Transverse colon (tissue), 4 donors: ENCODE measurements at regions not wholly inside any gene's neighbourhood (a gene's known extent, or its start where the extent isn't known, plus 50 kb on each side); places are given as distances from the start of the nearest gene placed in this dataset.

Source experiments
- DNase-seq: peaks from one replicate; pipeline ENCODE4 v3.0.0-alpha.2; 2019
- H3K27ac ChIP-seq, 4 donors: fragments of 200-600 bp; sonication (generic); 2 replicates each; pipeline ENCODE4 v1.5.1; 2016 to 2018; ENCODE audit warnings: inconsistent platforms in 4 of 4
- H3K27me3 ChIP-seq: fragments of 200-600 bp; sonication (generic); 2 replicates; pipeline ENCODE4 v1.5.1; 2017; ENCODE audit warnings: inconsistent platforms
- H3K36me3 ChIP-seq, 4 donors: fragments of 200-600 bp; sonication (generic); 2 replicates each; pipeline ENCODE4 v1.5.1; 2017 to 2019; ENCODE audit warnings: inconsistent platforms in 4 of 4
- H3K4me1 ChIP-seq, 4 donors: fragments of 200-600 bp; sonication (generic); 2 replicates each; pipeline ENCODE4 v1.5.1; 2017 to 2020; ENCODE audit warnings: inconsistent platforms in 4 of 4
- H3K4me3 ChIP-seq, 4 donors: fragments of 200-600 bp; sonication (generic); 1 replicate in 1 of 4; 2 replicates in 3 of 4; pipeline versions ENCODE4 v1.5.1 to v1.6.1; 2017 to 2019; ENCODE audit warnings: inconsistent platforms in 4 of 4
- H3K9me3 ChIP-seq, 2 donors: fragments of 200-600 bp; sonication (generic); 2 replicates each; pipeline ENCODE4 v1.5.1; 2017 to 2019; ENCODE audit warnings: inconsistent platforms in 2 of 2
- CTCF ChIP-seq, 5 experiments: fragments of 200-600 bp in 3 of 5; fragments of 450-650 bp in 2 of 5; sonication (generic) in 3 of 5; IDR thresholded peaks; 1 replicate in 2 of 5; 2 replicates in 3 of 5; pipeline ENCODE4 v1.5.1; 2016 to 2017; ENCODE audit warnings: antibody characterized with exemption in 5 of 5, inconsistent platforms in 3 of 5, mild to moderate bottlenecking in 2 of 5, moderate library complexity in 1 of 5
- EP300 ChIP-seq: sonication (generic); formaldehyde crosslinking; IDR thresholded peaks from one replicate; pipeline ENCODE4 v1.6.1; 2017; ENCODE audit warnings: antibody characterized with exemption, low read depth
- POLR2A ChIP-seq: fragments of 450-650 bp; IDR thresholded peaks from one replicate; pipeline ENCODE4 v1.6.1; 2016; ENCODE audit warnings: antibody characterized with exemption, mild to moderate bottlenecking, moderate library complexity
- POLR2AphosphoS5 ChIP-seq, 3 donors: sonication (generic); formaldehyde crosslinking; IDR thresholded peaks; one replicate each; pipeline ENCODE4 v1.6.1; 2016; ENCODE audit warnings: antibody characterized with exemption in 3 of 3
- WGBS, 2 donors: methylation state at CpG; one replicate each; pipeline ENCODE4 v1.1.5; 2018; ENCODE audit warnings: low coverage in 1 of 2; 5-methylcytosine and 5-hydroxymethylcytosine counted together
- in situ Hi-C, 4 donors: fragments of 200-750 bp; cut with MboI; loops; one replicate each; pipeline versions ENCODE4 v1.15.0 to v1.15.1; 2017; ENCODE audit warnings: low sequenced_read_pairs in 3 of 4, low pct_ligation_motif_present in 1 of 4, low pct_unique_long_range_greater_than_20kb in 1 of 4
- intact Hi-C: fragments of 100-400 bp; cut with DNase I; formaldehyde crosslinking; loops from one replicate; pipeline ENCODE4 v1.15.1; 2023; ENCODE audit warnings: low total_unique reads

GRCh38 chr22:44438481-44439131 is 59.4 kb downstream of the RTL6 start:
- WGBS, 2 donors, result 50 to 79% methylated on average over 2 to 20 of the region's 20 CpGs
- TF ChIP-seq POLR2AphosphoS5 (IDR thresholded peaks at IDR 0.05) (no peak), EP300 (no peak), POLR2A (no peak), CTCF (IDR thresholded peaks at IDR 0.05) (no peak)
- intact Hi-C loops, result no loop called here
- H3K36me3 ChIP-seq, result no peaks in the 10 kb centered on the region
- in situ Hi-C loops, result no loop called here
- H3K27me3 ChIP-seq, result no peaks in the 10 kb centered on the region
- H3K27ac ChIP-seq, result no peak overlapping the region
- no peaks in the 10 kb centered on the region for H3K4me1 ChIP-seq
- no peak overlapping the region for H3K4me3 ChIP-seq
- no peak for DNase-seq
- no peaks in the 10 kb centered on the region for H3K9me3 ChIP-seq

GRCh38 chr22:44438056-44438455 is 60.0 kb downstream of the RTL6 start:
- Histone ChIP-seq H3K27ac (no peak overlapping the region), H3K4me1 (peaks cover 0 to under 1% (median 0%) of the 10 kb centered on the region in 4 donors), H3K27me3 (no peaks in the 10 kb centered on the region), H3K9me3 (no peaks in the 10 kb centered on the region), H3K4me3 (no peak overlapping the region), H3K36me3 (no peaks in the 10 kb centered on the region)
- DNase-seq, result no peak
- intact Hi-C loops (no loop called here), in situ Hi-C loops (no loop called here)
- 79% methylated on average over 14 of the region's 14 CpGs; no CpG with 5 or more reads in 1 of the 2 donors for WGBS, 2 donors
- TF ChIP-seq POLR2A (no peak), POLR2AphosphoS5 (IDR thresholded peaks at IDR 0.05) (no peak), CTCF (IDR thresholded peaks at IDR 0.05) (no peak), EP300 (no peak)

GRCh38 chr22:44437216-44438055 is 60.6 kb downstream of the RTL6 start:
- in situ Hi-C loops (no loop called here), intact Hi-C loops (no loop called here)
- H3K9me3 ChIP-seq, result no peaks in the 10 kb centered on the region
- no peaks in the 10 kb centered on the region for H3K27me3 ChIP-seq
- no peak for TF ChIP-seq CTCF (IDR thresholded peaks at IDR 0.05)
- no peak for TF ChIP-seq EP300
- TF ChIP-seq POLR2A, result no peak
- TF ChIP-seq POLR2AphosphoS5 (IDR thresholded peaks at IDR 0.05), result no peak
- H3K4me3 ChIP-seq, result no peak overlapping the region
- DNase-seq, result no peak
- WGBS, 2 donors, result 96% methylated on average over 19 of the region's 21 CpGs; no CpG with 5 or more reads in 1 of the 2 donors
- H3K27ac ChIP-seq, result no peak overlapping the region
- H3K4me1 ChIP-seq, result peaks cover 0 to 6% (median 0%) of the 10 kb centered on the region in 4 donors
- no peaks in the 10 kb centered on the region for H3K36me3 ChIP-seq

GRCh38 chr22:44436736-44437135 is 61.3 kb downstream of the RTL6 start:
- no peak overlapping the region for H3K27ac ChIP-seq
- no peak for DNase-seq
- H3K4me1 ChIP-seq, result peaks cover 0 to 13% (median 0%) of the 10 kb centered on the region in 4 donors
- in situ Hi-C loops (no loop called here), intact Hi-C loops (no loop called here)
- WGBS, 2 donors, result 71% methylated on average over 7 of the region's 8 CpGs; no CpG with 5 or more reads in 1 of the 2 donors
- no peaks in the 10 kb centered on the region for H3K9me3 ChIP-seq
- no peaks in the 10 kb centered on the region for H3K27me3 ChIP-seq
- H3K4me3 ChIP-seq, result no peak overlapping the region
- TF ChIP-seq CTCF (IDR thresholded peaks at IDR 0.05) (no peak), POLR2A (no peak), POLR2AphosphoS5 (IDR thresholded peaks at IDR 0.05) (no peak), EP300 (no peak)
- H3K36me3 ChIP-seq, result no peaks in the 10 kb centered on the region
